T47D (cell line): ENCODE measurements at regions not wholly inside any gene's neighbourhood (a gene's known extent, or its start where the extent isn't known, plus 50 kb on each side); places are given as distances from the start of the nearest gene placed in this dataset.

Source experiments
- DNase-seq, 2 experiments: peaks; one replicate each; pipeline versions ENCODE4 v3.0.0 to v3.0.0-alpha.2; 2011 to 2012; ENCODE audit warnings: low read depth in 1 of 2, low spot score in 1 of 2
- JUND ChIP-seq: IDR thresholded peaks from 2 replicates; pipeline ENCODE4 v1.6.1; 2012; ENCODE audit warnings: low read depth
- in situ Hi-C: cut with HindIII; loops from 2 replicates; pipeline ENCODE4 v1.10.0; 2016; ENCODE audit warnings: low sequenced_read_pairs, low pct_unique_long_range_greater_than_20kb

DNA sequence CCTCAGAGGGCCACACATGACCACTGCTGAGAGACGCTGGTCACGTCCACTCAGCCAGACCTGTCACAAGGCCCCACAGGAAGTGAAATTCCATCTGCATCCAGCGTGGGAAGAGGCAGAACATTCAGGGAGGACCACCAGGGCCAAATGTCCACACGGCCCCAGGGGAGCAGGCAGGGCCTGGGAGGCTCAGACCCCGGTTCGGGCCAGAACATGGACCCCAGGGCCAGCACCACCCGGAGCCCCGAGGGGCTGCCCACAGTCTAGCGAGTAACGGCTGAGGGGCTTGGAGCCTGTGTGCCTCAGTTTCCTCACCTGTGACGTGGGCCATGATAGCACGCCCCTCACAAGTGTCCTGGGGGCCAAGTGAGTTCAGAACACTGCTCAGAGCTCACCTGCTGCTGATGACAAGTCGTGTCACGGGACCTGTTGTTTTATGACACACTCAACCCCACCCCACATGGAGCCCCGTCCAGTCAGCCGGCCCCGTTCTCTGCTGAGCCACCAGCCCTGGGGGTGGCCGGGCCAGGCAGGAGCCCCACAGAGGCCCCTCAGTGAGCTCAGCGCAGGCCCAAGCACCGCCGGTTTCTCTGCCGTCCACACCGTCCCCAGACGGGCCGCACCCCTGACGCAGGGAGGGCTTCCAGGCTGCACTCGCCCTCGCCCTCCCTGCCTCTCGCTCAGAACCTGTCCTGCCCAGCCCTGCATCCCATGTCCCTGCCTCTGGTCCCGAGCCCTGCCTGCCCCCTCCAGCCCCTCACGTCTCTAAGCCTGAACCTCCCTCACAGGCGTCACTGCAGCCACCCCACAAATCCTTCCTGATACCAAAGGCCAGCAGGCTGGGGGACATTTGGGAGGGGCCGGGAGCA is 79.5 kb upstream of the GALNT9 start:
- in situ Hi-C loops, result no loop called here
- DNase-seq, result no peak
- no peak for TF ChIP-seq JUND

DNA sequence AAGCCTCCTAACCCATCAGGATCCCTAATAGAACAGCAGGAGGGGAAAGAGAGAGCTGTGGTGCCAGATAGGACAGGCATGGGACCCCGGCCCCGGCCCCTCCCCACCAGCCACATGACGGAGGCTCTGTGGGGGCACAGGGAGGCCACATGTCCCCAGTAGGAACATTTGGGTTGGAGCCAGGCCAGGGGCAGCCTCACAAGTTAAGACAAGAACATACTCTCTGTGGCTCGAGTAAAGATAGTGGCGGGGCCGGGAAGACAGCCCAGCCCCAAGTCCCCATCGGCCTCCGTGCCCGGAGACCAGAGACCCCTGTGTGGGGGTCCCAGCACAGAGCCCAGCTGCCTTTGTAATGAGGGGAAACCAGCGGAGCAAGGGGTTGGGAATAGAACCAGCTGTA is 78.6 kb upstream of the GALNT9 start:
- TF ChIP-seq JUND, result no peak
- in situ Hi-C loops, result no loop called here
- DNase-seq, result no peak

DNA sequence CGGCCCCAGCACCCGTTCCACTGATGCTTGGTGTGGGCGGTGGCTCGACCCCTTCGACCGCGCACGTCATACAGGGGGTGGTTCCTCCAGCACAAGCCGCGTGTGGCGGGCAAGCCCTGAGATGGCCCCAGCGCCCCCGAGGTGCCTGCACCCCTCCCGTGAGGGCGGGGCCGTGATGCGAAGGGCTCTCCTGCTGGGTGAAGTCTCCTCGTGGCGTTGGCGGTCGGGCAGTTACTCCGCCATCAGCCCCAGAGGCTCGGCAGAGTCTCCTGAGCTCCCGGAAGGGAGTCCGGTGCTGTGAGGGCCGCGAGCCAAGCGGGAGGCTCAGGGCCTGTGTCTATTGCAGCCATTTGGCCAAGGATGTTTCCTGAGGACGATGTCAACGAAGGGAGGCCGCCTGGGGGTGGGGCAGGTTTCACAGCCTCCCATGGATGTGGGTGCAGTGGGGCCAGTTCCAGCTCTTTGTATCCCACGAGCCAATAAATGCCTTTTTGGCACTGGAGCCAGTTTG is 78.1 kb upstream of the GALNT9 start:
- no peak for TF ChIP-seq JUND
- in situ Hi-C loops, result no loop called here
- DNase-seq, result peak in 1 of 2 experiments; percentile 64

DNA sequence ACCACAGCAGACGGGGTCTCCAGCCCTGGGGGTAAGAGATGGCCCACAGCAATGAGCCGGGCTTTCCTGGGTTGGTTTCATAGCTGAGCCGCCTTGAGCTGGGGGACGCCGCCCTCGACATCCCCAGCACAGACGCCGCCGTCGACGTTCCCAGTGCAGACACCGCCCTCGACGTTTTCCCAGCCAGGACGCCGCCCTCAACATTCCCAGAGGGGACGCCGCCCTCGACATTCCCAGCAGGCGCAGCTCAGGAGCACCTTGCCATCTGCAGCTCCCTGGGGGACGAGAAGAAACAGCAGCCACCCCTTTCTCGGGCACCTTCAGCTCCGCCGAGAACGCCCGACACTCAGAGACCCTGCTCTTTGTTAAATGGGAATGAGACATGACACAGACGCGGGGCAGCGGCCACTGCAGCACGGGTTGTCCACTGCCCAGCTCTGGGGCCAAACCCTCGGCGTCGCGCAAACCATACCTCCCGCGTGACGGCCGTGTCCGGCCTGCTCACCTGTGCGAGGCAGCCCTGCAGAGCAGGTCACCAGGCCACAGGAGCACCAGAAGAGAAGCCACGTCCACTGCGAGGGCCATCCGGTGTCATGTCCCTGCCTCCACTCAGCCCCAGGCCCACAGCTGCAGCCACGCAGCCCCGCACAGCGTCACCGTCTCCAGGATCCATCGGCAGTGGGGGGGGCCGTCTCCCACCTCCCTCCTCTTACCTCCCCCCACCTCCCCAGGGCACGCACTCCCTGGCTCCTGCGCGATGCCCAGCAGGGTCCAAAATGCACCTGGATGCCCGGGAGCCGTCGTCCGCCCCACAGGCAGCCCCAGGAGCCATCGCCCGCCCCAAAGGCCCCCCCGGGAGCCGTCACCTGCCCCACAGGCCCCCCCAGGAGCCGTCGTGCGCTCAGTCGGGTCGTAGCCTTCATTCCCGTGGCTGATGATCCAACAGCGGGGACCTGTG is 77.4 kb upstream of the GALNT9 start:
- DNase-seq, result no peak
- in situ Hi-C loops, result no loop called here
- TF ChIP-seq JUND, result no peak

DNA sequence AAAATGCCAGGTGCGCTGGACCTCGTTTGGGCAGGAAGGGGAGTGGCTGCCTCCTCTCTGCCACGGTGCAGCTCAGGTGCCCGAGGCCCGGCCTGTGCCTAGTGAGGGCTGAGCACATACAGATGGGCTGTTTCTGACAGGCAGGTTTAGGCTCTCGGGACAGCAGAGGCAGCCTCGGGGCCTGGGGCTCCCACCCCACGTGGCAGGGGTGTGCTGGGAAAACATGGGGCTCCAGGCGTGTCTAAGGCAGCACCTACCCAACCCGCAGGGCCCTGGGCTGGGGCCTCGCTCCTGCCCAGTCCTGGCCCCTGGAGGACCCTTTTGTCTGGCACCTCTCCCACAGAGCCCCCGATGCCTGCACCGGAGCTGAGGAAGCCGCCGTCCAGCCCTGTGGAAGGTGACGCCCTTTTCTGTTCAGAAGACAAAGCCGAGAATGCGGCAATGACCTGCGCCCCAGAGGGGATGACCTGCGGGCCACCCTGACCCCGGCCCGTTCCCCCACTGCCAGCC is 76.4 kb upstream of the GALNT9 start:
- no peak for TF ChIP-seq JUND
- in situ Hi-C loops, result no loop called here
- no peak for DNase-seq

DNA sequence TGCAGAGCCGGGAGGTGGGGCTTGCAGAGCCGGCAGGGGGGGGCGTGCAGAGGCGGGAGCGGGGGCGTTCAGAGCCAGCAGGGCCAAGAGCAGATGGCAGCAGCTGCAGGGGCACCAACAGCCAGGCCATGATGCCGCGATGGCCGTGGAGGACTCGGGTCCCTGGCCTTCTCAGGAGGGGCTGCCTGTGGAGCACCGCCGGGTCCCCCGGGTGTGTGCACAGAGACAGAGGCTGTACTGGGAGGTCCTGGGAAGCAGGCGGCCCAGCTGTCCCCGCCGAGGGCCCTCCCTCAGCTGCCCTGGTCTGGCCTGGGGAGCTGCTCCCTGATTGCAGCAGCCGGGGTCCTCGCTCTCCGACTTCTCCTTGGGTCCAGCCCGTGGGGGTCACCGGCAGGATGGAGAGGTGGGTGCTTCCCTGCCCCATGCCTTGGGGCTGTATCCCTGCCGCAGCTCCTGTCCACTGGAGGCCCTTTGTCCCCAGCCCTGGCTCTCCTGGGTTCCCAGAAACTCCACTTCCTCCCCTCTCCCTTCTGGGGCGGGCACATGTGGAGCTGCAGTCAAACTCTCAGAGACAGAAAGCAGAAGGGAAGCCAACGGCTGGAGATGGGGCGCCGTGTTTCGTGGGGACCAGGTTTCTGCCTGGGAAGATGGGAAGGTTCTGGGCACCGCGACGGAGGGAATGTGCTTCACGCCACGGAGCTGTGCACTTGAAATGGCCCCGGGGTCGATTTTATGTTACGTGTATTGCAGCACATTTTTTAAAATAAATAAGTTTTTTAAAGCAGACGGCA is 75.8 kb upstream of the GALNT9 start:
- in situ Hi-C loops, result no loop called here
- TF ChIP-seq JUND, result no peak
- no peak for DNase-seq

DNA sequence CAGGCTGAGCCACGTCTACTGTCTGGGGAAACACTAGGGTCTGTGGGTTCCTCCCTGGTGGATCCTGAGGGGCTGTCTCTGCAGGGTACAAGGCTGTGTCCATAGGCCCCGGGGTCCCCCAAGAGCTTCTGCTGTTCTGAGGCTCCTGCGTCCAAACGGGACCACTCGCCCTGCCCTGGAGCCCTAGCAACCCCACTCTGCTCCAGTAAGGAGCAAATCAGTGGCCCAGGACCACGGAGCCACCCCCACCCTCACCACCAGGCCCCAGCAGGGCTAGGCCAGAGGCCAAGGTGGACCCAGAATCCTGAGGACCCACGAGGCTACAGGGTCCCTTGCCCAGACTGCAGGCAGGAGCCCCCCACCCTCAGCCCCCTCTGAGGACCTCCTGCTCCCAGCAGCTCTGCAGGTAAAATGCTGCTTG is 75.1 kb upstream of the GALNT9 start:
- no peak for DNase-seq
- in situ Hi-C loops, result no loop called here
- TF ChIP-seq JUND, result no peak

DNA sequence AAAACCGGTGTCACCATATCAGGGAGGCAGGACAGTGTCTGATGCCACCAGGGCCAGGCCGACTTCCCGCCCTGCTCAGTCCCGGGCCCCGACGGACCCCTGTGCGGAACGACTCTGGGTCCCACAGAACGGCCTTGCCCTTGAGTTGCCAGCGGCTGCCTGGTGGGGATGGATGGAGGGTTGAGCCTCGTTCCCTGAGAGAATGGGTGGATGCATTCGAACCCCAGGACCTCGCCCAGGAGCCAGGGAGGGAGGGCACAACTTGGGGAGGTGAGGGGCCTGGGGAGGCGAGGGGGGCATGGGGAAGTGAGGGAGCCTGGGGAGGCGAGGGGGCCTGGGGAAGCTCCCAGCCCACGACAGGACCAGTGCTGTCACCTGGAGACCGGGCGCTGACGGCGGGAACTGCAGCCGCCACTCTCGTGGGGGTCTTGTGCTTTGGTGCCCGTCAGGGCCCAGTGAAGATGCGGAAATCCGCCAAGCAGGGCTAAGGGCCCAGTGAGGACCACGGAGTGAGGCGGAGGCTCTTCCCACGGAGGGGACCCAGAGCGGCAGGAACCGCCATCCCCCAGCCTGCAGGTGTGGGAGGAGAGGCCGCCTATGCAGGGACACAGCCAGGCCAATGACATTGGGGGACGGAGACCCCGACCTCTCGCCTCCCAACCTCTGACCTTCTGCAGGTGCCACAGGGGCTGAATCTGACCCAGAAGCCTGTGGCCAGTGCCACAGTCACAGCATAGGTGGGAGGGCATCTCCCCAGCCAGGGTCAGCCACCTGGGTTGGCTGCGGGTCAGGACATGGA is 74.4 kb upstream of the GALNT9 start:
- no peak for DNase-seq
- in situ Hi-C loops, result no loop called here
- no peak for TF ChIP-seq JUND

DNA sequence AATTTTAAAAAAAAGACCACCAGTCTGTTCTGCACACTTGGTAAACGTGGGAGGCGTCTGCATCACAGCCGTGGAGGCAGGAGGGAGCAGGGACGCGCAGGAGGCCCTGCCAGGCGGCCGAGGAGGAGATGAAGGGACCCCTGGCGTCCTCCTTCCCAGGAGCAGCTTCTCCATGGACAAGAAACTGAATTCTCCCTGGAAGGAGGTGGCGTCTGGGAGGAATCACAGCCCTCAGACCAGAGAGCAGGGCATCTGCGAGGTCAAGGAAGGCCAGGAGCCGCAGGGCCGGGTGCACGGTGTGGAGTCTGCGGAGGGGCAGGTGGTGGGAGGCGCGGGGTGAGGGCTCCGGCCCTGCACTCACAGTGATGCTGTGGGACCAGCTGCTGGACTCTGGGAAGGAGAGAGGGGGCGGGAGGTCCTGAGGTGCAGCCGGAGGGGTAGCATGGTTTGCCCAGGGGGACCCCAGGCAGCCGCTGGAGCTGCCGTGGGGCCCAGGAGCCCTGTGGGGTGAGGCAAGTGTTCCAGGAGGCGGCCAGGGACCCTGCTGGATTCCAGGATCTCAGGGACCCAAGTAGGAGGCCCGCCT is 73.5 kb upstream of the GALNT9 start:
- TF ChIP-seq JUND, result no peak
- no peak for DNase-seq
- in situ Hi-C loops, result no loop called here

DNA sequence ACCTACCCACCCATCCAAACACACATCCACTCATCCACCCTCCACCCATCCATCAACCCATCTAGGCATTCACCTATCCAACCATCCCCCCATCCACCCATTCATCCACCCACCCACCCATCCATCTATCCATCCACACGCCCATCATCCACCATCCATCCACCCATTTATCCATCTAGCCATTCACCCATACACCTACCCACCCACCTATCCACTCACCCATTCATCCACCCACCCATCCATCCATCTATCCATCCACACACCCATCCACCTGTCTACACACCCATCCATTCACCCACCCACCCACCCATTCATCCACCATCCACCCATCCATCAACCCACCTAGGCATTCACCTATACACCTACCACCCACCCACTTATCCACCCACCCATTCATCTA is 72.6 kb upstream of the GALNT9 start:
- no peak for DNase-seq
- in situ Hi-C loops, result no loop called here

DNA sequence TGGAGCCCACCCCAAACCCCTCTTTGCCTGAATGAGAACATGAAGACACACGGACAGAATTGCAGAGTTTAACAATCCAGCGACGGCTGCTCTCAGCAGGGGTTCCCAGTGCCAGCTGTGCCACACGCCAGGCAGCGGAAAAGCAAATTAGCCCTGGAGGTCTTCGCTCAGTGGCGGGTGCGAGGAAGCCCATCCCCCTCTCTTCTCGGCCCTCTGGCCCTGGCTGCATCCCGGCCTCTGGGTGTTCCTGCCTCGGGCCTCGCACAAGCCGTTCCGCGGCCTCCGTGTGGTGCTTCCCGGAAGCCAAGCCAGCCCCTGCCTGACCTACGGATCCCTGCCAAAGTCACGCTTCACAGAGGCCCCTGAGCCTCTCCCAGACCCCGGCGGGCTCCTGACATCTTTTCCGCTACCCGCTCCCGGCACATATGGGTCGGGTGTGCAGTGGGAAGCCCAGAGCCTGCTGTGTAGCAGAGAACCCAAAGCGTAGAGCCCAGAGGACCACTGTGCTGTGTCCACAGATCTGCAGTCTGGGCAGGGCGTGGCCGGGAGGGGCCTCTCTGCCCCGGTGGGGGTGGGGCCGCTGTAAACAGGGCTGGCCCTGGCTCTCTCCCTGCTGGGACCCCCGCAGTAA is 70.7 kb upstream of the GALNT9 start:
- TF ChIP-seq JUND, result no peak
- in situ Hi-C loops, result no loop called here
- DNase-seq, result no peak

More for the DNA sequence above, 72.6 kb upstream of the GALNT9 start:
- no peak for TF ChIP-seq JUND
